Neural cell (in vitro differentiated cells): ENCODE measurements at regions not wholly inside any gene's neighbourhood (a gene's known extent, or its start where the extent isn't known, plus 50 kb on each side); places are given as distances from the start of the nearest gene placed in this dataset.

Experiments used
- H2AFZ ChIP-seq: fragments of 200-600, 300-800 bp; sonication (generic), shearing (Covaris generic); 2 replicates; pipeline ENCODE4 v1.6.0; 2014; ENCODE audit warnings: low read depth, mild to moderate bottlenecking, antibody characterized with exemption, low read length, moderate library complexity
- H3F3A ChIP-seq: fragments of 200-600 bp; shearing (Covaris generic); 2 replicates; pipeline ENCODE4 v1.6.1; 2016; ENCODE audit warnings: mild to moderate bottlenecking, moderate library complexity, mixed read lengths, antibody characterized with exemption, low read length; ENCODE audit not compliant: insufficient read depth, poor library complexity, severe bottlenecking
- H3K27ac ChIP-seq: fragments of 200-600, 300-800 bp; sonication (generic), shearing (Covaris generic); 2 replicates; pipeline ENCODE4 v1.5.1; 2014; ENCODE audit warnings: mild to moderate bottlenecking, low read length, moderate library complexity
- H3K27me3 ChIP-seq: fragments of 300-800, 200-600 bp; sonication (generic), shearing (Covaris generic); 2 replicates; pipeline ENCODE4 v1.6.0; 2014; ENCODE audit warnings: mild to moderate bottlenecking, low read depth, low read length, moderate library complexity; ENCODE audit not compliant: insufficient read depth
- H3K36me3 ChIP-seq: fragments of 300-800, 200-600 bp; sonication (generic), shearing (Covaris generic); 2 replicates; pipeline ENCODE4 v1.5.1; 2014; ENCODE audit warnings: mild to moderate bottlenecking, antibody characterized with exemption, low read length, moderate library complexity; ENCODE audit not compliant: insufficient read depth
- H3K4me2 ChIP-seq: fragments of 300-800, 200-600 bp; sonication (generic), shearing (Covaris generic); 2 replicates; pipeline ENCODE4 v1.6.0; 2014; ENCODE audit warnings: mild to moderate bottlenecking, low read length
- H3K4me3 ChIP-seq: fragments of 300-800, 200-600 bp; sonication (generic), shearing (Covaris generic); 2 replicates; pipeline ENCODE4 v1.5.1; 2014; ENCODE audit warnings: mild to moderate bottlenecking, low read length, moderate library complexity
- H3K79me2 ChIP-seq: fragments of 200-600 bp; shearing (Covaris generic); replicated peaks from 2 replicates; pipeline ENCODE4 v1.6.0; 2014; ENCODE audit warnings: mild to moderate bottlenecking, low read length, moderate library complexity; ENCODE audit not compliant: insufficient read depth
- H3K9ac ChIP-seq: fragments of 300-800, 200-600 bp; sonication (generic), shearing (Covaris generic); 2 replicates; pipeline ENCODE4 v1.6.1; 2016; ENCODE audit warnings: mild to moderate bottlenecking, low read length, mixed read lengths
- H3K9me2 ChIP-seq: fragments of 200-600 bp; shearing (Covaris generic); 2 replicates; pipeline ENCODE4 v1.6.1; 2016; ENCODE audit warnings: mild to moderate bottlenecking, low read length, mixed read lengths; ENCODE audit not compliant: insufficient read depth
- H3K9me3 ChIP-seq: fragments of 200-600, 300-800 bp; sonication (generic), shearing (Covaris generic); 2 replicates; pipeline ENCODE4 v1.6.1; 2016; ENCODE audit warnings: mild to moderate bottlenecking, mixed run types, low read length, moderate library complexity, mixed read lengths
- H4K20me1 ChIP-seq: fragments of 200-600 bp; shearing (Covaris generic); 2 replicates; pipeline ENCODE4 v1.6.1; 2016; ENCODE audit warnings: mild to moderate bottlenecking, mixed run types; ENCODE audit not compliant: insufficient read depth
- CTCF ChIP-seq: fragments of 450-650 bp; IDR thresholded peaks from 2 replicates; pipeline ENCODE4 v1.5.1; 2014; ENCODE audit warnings: antibody characterized with exemption, mild to moderate bottlenecking, moderate library complexity; ENCODE audit not compliant: poor library complexity, severe bottlenecking
- EP300 ChIP-seq: fragments of 450-650 bp; conservative IDR thresholded peaks from 2 replicates; pipeline ENCODE4 v1.6.1; 2014; ENCODE audit warnings: antibody characterized with exemption, mild to moderate bottlenecking, moderate library complexity; ENCODE audit not compliant: poor library complexity, severe bottlenecking
- EZH2 ChIP-seq: fragments of 200-600, 300-800 bp; shearing (Covaris generic), sonication (generic); IDR thresholded peaks from 2 replicates; pipeline ENCODE4 v1.6.1; 2014; ENCODE audit warnings: antibody characterized with exemption, low read length, borderline replicate concordance, mild to moderate bottlenecking; ENCODE audit not compliant: insufficient read depth, poor library complexity, severe bottlenecking
- MXI1 ChIP-seq: fragments of 450-650 bp; conservative IDR thresholded peaks from 2 replicates; pipeline ENCODE4 v1.6.1; 2014; ENCODE audit warnings: antibody characterized with exemption, mild to moderate bottlenecking; ENCODE audit not compliant: poor library complexity, severe bottlenecking
- POLR2AphosphoS5 ChIP-seq: IDR thresholded peaks from 2 replicates; pipeline ENCODE4 v1.6.1; 2012
- RAD21 ChIP-seq: fragments of 450-650 bp; conservative IDR thresholded peaks from 2 replicates; pipeline ENCODE4 v1.6.1; 2014; ENCODE audit warnings: antibody characterized with exemption, mild to moderate bottlenecking, moderate library complexity
- SMC3 ChIP-seq: fragments of 450-650 bp; conservative IDR thresholded peaks from 2 replicates; pipeline ENCODE4 v1.6.1; 2014; ENCODE audit warnings: antibody characterized with exemption, mild to moderate bottlenecking, moderate library complexity; ENCODE audit not compliant: poor library complexity
- TAF1 ChIP-seq: IDR thresholded peaks from 2 replicates; pipeline ENCODE4 v1.6.1; 2012; ENCODE audit warnings: low read depth
- TF ChIP-seq, protein P1 (sequence below): IDR thresholded peaks from 2 replicates; pipeline ENCODE4 v1.6.1; 2012; ENCODE audit warnings: borderline replicate concordance

DNA sequence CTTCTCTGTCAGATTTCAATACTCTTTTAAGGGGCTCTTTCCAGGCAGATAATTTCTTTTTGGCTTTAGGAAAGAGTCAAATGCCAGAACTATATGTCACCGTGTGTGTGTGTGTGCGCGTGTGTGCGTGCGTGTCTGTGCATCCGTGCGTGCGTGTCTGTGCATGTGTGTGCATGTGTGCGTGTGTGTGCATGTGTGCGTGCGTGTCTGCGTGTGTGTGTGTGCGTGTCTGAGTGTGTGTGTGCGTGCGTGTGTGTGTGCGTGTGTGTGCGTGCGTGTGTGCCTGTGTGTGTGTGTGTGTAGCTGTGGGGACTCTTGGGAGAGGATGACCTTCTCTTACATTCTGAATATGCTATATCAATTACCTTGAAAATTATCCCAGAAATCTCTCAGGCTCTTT is 441.6 kb downstream of the SLITRK2 start:
- Histone ChIP-seq H4K20me1 (no peaks in the 10 kb centered on the region), H3K36me3 (no peaks in the 10 kb centered on the region), H3F3A (no peaks in the 10 kb centered on the region), H3K27me3 (no peaks in the 10 kb centered on the region), H3K4me3 (no peak overlapping the region), H3K9me2 (no peaks in the 10 kb centered on the region), H3K79me2 (no peaks in the 10 kb centered on the region), H3K9ac (no peak overlapping the region), H3K9me3 (no peaks in the 10 kb centered on the region), H3K27ac (no peak overlapping the region), H3K4me2 (no peak overlapping the region), H2AFZ (no peak overlapping the region)
- TF ChIP-seq SMC3 = no peak
- no peak for TF ChIP-seq EP300
- no peak for TF ChIP-seq TAF1
- TF ChIP-seq CTCF = no peak
- TF ChIP-seq EZH2 = no peak
- TF ChIP-seq, protein P1, sequence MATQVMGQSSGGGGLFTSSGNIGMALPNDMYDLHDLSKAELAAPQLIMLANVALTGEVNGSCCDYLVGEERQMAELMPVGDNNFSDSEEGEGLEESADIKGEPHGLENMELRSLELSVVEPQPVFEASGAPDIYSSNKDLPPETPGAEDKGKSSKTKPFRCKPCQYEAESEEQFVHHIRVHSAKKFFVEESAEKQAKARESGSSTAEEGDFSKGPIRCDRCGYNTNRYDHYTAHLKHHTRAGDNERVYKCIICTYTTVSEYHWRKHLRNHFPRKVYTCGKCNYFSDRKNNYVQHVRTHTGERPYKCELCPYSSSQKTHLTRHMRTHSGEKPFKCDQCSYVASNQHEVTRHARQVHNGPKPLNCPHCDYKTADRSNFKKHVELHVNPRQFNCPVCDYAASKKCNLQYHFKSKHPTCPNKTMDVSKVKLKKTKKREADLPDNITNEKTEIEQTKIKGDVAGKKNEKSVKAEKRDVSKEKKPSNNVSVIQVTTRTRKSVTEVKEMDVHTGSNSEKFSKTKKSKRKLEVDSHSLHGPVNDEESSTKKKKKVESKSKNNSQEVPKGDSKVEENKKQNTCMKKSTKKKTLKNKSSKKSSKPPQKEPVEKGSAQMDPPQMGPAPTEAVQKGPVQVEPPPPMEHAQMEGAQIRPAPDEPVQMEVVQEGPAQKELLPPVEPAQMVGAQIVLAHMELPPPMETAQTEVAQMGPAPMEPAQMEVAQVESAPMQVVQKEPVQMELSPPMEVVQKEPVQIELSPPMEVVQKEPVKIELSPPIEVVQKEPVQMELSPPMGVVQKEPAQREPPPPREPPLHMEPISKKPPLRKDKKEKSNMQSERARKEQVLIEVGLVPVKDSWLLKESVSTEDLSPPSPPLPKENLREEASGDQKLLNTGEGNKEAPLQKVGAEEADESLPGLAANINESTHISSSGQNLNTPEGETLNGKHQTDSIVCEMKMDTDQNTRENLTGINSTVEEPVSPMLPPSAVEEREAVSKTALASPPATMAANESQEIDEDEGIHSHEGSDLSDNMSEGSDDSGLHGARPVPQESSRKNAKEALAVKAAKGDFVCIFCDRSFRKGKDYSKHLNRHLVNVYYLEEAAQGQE = no peak
- no peak for TF ChIP-seq MXI1
- TF ChIP-seq RAD21 = no peak
- no peak for TF ChIP-seq POLR2AphosphoS5

GRCh38 chrX:146264763-146265375 is 447.2 kb downstream of the SLITRK2 start:
- Histone ChIP-seq H3K9me2 (no peaks in the 10 kb centered on the region), H3F3A (no peaks in the 10 kb centered on the region), H3K4me2 (no peak overlapping the region), H4K20me1 (no peaks in the 10 kb centered on the region), H3K79me2 (no peaks in the 10 kb centered on the region), H2AFZ (no peak overlapping the region), H3K27me3 (no peaks in the 10 kb centered on the region), H3K27ac (no peak overlapping the region), H3K36me3 (no peaks in the 10 kb centered on the region), H3K4me3 (no peak overlapping the region), H3K9ac (no peak overlapping the region), H3K9me3 (no peaks in the 10 kb centered on the region)
- TF ChIP-seq, protein P1 = no peak
- no peak for TF ChIP-seq EP300
- TF ChIP-seq RAD21 = no peak
- no peak for TF ChIP-seq TAF1
